Neuron (in vitro differentiated cells): ENCODE measurements at regions not wholly inside any gene's neighbourhood (a gene's known extent, or its start where the extent isn't known, plus 50 kb on each side); places are given as distances from the start of the nearest gene placed in this dataset.

Source experiments
- H2AFZ ChIP-seq: one replicate; pipeline ENCODE4 v1.6.1; 2013; ENCODE audit warnings: low read depth, mild to moderate bottlenecking, inconsistent platforms, low read length, moderate library complexity
- H3K27me3 ChIP-seq: one replicate; pipeline ENCODE4 v1.6.1; 2013; ENCODE audit warnings: low read length; ENCODE audit not compliant: insufficient read depth
- H3K36me3 ChIP-seq: one replicate; pipeline ENCODE4 v1.6.1; 2013; ENCODE audit warnings: low read length; ENCODE audit not compliant: insufficient read depth
- H3K4me1 ChIP-seq: one replicate; pipeline ENCODE4 v1.6.1; 2013; ENCODE audit warnings: low read length; ENCODE audit not compliant: insufficient read depth
- H3K4me3 ChIP-seq: 2 replicates; pipeline ENCODE4 v1.5.1; 2013; ENCODE audit warnings: mild to moderate bottlenecking, low read length, moderate library complexity
- H3K9me3 ChIP-seq: one replicate; pipeline ENCODE4 v1.6.1; 2013; ENCODE audit warnings: low read length

GRCh38 chr3:176697284-176697889 is 499.9 kb downstream of the TBL1XR1 start:
- Histone ChIP-seq H3K36me3 (no peaks in the 10 kb centered on the region), H3K4me1 (no peaks in the 10 kb centered on the region), H3K27me3 (no peaks in the 10 kb centered on the region), H3K9me3 (no peaks in the 10 kb centered on the region), H3K4me3 (no peak overlapping the region), H2AFZ (no peak overlapping the region)

- Histone ChIP-seq H2AFZ (no peak overlapping the region), H3K4me1 (no peaks in the 10 kb centered on the region), H3K9me3 (no peaks in the 10 kb centered on the region), H3K27me3 (no peaks in the 10 kb centered on the region), H3K4me3 (no peak overlapping the region), H3K36me3 (no peaks in the 10 kb centered on the region)
Observed at GRCh38 chr3:176696816-176697215, 500.5 kb downstream of the TBL1XR1 start.

DNA sequence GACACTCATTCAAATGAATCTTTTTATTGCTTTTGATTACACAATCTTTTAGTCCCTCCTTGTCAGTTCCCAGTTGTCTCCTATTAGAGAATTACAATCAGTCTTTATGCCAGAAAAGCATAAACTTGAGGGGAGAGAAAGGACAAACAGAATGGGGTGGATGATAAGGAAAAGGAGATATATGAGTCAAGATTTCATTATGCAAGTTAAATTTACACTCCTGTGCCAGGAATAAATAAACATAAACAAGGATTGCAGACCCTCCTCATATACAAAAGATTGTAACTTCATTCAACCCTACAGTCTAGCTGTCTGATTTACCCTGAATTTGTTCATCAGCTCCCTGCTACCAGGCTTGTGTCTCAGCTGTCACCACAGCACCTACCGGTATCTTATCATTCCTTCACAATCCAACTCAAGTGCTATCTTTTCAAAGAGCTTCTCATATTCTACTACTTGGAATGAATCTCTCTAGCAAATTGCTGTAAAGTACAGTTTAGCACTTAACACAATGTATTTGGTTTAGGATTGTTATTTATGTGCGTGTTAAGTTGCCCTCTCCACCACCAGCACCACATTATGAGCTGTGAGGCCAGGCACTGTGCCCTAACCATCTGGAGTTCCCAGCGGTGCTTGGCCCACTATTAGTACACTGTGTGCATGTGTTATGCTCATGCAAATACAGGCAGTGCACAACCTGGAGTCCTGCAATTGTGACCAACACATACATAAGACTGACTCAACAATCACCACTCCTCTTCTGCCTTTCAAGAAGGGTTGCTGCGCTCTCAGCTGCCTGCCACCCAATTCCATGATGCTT is 504.1 kb downstream of the TBL1XR1 start:
- no peaks in the 10 kb centered on the region for H3K36me3 ChIP-seq
- H3K4me3 ChIP-seq, result no peak overlapping the region
- no peaks in the 10 kb centered on the region for H3K27me3 ChIP-seq
- no peaks in the 10 kb centered on the region for H3K9me3 ChIP-seq
- H3K4me1 ChIP-seq, result no peaks in the 10 kb centered on the region
- H2AFZ ChIP-seq, result no peak overlapping the region

DNA sequence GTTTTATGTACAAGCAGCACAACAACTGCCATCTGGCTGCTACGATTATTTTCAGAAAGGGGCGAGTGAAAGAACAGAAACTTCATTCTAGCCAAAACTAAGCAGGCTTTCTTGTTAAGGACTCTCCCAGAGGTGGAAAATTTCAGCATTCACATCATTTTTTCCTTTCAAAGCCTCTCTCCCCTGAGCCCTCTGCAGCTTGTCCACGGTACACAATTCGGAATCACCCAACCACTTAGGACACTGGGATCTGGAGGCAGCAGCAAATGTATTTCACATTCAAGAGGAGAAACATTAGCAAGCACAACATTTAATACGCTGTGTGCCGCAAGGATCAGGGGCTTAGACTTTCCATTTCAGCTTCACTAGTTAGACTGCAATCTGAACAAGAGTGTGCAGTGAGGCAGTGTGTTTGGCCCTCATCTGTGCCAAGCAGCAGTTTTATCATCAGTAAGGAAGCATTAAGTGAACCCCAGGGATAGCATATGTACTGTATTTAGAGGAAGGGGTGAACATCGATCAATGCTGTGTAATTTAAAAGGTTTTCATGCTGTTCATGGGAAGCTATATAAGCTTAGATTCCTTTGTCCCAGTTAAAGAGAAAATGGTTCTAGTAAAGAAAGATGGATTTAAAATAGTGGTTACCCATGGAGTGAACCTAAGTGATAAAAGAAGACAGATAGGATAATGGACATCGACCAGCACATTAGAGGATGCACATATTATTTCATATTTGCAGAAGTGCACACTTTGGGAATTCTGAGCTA is 504.9 kb downstream of the TBL1XR1 start:
- no peaks in the 10 kb centered on the region for H3K4me1 ChIP-seq
- no peaks in the 10 kb centered on the region for H3K36me3 ChIP-seq
- no peak overlapping the region for H3K4me3 ChIP-seq
- H3K27me3 ChIP-seq, result no peaks in the 10 kb centered on the region
- no peaks in the 10 kb centered on the region for H3K9me3 ChIP-seq
- H2AFZ ChIP-seq, result no peak overlapping the region

DNA sequence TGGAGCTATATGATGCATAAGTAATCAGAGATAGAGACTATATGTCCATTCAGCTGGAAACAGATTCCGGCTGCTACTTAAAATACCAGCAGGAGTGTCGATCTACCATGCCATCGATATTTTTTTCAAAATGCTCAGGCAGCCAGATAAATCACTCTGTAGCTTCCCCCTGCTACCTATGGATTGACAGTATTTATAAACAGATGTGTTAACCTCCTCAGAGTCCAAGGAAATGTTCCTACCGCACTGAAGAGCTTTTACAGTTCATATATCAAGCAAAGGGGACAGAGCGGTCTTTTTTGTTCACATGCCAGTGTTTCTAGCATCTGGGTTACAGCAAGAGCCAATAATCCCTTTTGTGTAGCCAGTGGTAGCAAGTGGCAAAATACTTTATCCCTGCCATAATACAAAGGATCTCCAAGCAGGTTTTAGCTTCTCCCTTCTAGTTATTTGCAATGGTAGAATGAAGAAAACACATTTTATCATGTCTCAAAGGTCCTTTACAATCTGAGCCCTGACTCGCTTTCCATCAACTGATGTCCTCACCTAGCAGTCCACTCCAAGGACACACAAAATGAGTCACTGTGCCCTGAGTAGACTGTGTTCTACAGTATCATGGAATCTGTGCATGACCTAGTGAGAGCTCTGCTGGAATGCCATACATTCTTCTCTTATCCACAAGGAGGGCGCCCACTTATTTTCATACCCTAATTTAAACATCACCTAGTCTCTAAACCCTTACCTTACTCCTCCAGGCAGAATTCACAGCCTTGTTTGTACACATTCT is 507.0 kb downstream of the TBL1XR1 start:
- no peak overlapping the region for H3K4me3 ChIP-seq
- no peak overlapping the region for H2AFZ ChIP-seq
- H3K27me3 ChIP-seq, result no peaks in the 10 kb centered on the region
- H3K4me1 ChIP-seq, result no peaks in the 10 kb centered on the region
- no peaks in the 10 kb centered on the region for H3K36me3 ChIP-seq
- H3K9me3 ChIP-seq, result no peaks in the 10 kb centered on the region

- Histone ChIP-seq H3K4me1 (no peaks in the 10 kb centered on the region), H3K27me3 (no peaks in the 10 kb centered on the region), H3K9me3 (no peaks in the 10 kb centered on the region), H2AFZ (no peak overlapping the region), H3K36me3 (no peaks in the 10 kb centered on the region), H3K4me3 (no peak overlapping the region)
Observed at GRCh38 chr3:176687754-176688153, 509.5 kb downstream of the TBL1XR1 start.

- no peaks in the 10 kb centered on the region for H3K27me3 ChIP-seq
- H3K4me3 ChIP-seq, result no peak overlapping the region
- H2AFZ ChIP-seq, result no peak overlapping the region
- H3K4me1 ChIP-seq, result peaks cover 4% of the 10 kb centered on the region
- H3K9me3 ChIP-seq, result no peaks in the 10 kb centered on the region
- H3K36me3 ChIP-seq, result no peaks in the 10 kb centered on the region
Observed at GRCh38 chr3:176683382-176683781, 513.9 kb downstream of the TBL1XR1 start.

- Histone ChIP-seq H3K4me1 (peaks cover 12% of the 10 kb centered on the region), H2AFZ (peak overlapping the region; percentile 83), H3K36me3 (no peaks in the 10 kb centered on the region), H3K27me3 (no peaks in the 10 kb centered on the region), H3K4me3 (no peak overlapping the region), H3K9me3 (no peaks in the 10 kb centered on the region)
Observed at GRCh38 chr3:176663837-176664831, 533.1 kb downstream of the TBL1XR1 start.

- H2AFZ ChIP-seq, result peak overlapping the region; percentile 28
- peaks cover 12% of the 10 kb centered on the region for H3K4me1 ChIP-seq
- no peak overlapping the region for H3K4me3 ChIP-seq
- no peaks in the 10 kb centered on the region for H3K36me3 ChIP-seq
- no peaks in the 10 kb centered on the region for H3K9me3 ChIP-seq
- H3K27me3 ChIP-seq, result no peaks in the 10 kb centered on the region
Observed at GRCh38 chr3:176663387-176663786, 533.9 kb downstream of the TBL1XR1 start.

DNA sequence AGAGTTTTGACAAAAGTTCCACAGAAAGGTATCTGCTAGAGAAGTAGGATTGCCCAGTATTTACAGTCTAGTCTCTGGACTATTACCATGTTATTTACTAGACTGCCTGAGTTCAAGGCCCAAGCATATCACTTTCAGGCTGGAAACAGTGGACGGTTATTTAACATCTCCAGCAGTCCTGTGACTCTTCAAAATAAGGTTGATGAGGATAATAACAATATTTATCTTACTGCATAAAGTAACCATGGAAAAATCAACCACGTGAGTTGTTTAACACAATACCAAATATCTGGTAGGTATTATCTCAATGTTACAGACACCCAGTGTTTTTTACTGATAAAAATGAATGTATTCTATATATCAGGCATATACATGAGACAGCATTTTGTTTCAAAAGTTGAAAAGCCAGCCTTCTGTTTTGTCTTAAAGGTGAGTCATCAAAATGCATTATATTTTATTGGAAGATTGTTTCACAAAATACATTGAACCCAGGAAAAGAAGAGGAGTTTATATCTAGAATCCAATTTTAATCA is 535.8 kb downstream of the TBL1XR1 start:
- no peaks in the 10 kb centered on the region for H3K9me3 ChIP-seq
- no peaks in the 10 kb centered on the region for H3K36me3 ChIP-seq
- H3K4me3 ChIP-seq, result no peak overlapping the region
- H3K27me3 ChIP-seq, result no peaks in the 10 kb centered on the region
- H2AFZ ChIP-seq, result no peak overlapping the region
- H3K4me1 ChIP-seq, result peaks cover 12% of the 10 kb centered on the region

DNA sequence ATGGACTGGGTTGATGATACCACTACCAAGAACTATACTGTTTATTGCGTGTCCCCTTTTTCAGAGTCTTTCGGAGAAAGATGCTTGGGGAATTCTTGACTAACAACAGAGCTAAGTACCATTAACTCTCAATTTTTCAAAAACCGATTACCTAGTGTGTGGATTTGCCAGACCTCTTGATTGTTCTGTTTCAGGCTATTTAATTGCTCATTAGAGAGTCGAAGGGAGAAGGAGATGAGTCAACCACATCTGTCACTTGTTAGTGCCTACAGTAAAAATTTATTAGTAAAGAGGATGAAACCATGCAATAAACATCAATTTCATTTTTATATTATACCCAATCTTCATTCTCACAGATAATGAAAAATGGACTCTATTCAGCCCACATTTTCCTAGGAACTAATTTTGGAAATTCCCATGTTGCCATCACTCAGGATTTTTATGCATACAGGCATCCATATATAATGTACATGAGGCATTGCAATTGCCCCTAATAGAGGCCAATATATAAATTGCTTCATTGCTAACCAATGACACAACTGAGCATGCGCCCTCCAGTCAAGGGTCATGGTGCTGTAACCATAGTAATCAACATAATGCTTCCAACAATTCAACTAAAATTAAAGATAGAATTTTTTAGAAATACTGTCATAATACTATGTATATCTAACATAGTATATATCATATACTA is 541.7 kb downstream of the TBL1XR1 start:
- H3K4me3 ChIP-seq, result no peak overlapping the region
- no peaks in the 10 kb centered on the region for H3K27me3 ChIP-seq
- H3K36me3 ChIP-seq, result no peaks in the 10 kb centered on the region
- H2AFZ ChIP-seq, result no peak overlapping the region
- H3K9me3 ChIP-seq, result no peaks in the 10 kb centered on the region
- no peaks in the 10 kb centered on the region for H3K4me1 ChIP-seq
